HEK293 (cell line): ENCODE measurements at regions not wholly inside any gene's neighbourhood (a gene's known extent, or its start where the extent isn't known, plus 50 kb on each side); places are given as distances from the start of the nearest gene placed in this dataset.

Experiments used
- CTCF ChIA-PET: fragments of 350-600 bp; formaldehyde crosslinking; extraction: SDS; loops from one replicate; lab custom pipeline; 2021; ENCODE audit warnings: antibody characterized with exemption; lab: Yijun Ruan, JAX
- POLR2A ChIA-PET: fragments of 300-600 bp; formaldehyde crosslinking; extraction: SDS; loops from one replicate; lab custom pipeline; 2020; ENCODE audit warnings: antibody characterized with exemption, inconsistent platforms; lab: Yijun Ruan, JAX
- H3K27ac ChIP-seq: fragments of 200-500 bp; sonication (Bioruptor generic); 2 replicates; pipeline ENCODE4 v1.5.1; 2014; ENCODE audit warnings: low read depth, low read length, control low read depth, inconsistent platforms; ENCODE audit errors: extremely low read depth
- H3K36me3 ChIP-seq, 2 experiments: fragments of 200-500 bp in 1 of 2; sonication (Bioruptor generic) in 1 of 2; 1 replicate in 1 of 2; 2 replicates in 1 of 2; pipeline ENCODE4 v1.5.1; 2014 to 2017; ENCODE audit warnings: inconsistent platforms in 2 of 2, low read length in 2 of 2; ENCODE audit not compliant: control insufficient read depth in 2 of 2, insufficient read depth in 1 of 2
- H3K4me1 ChIP-seq: fragments of 200-500 bp; sonication (Bioruptor generic); 2 replicates; pipeline ENCODE4 v1.5.1; 2014; ENCODE audit warnings: mild to moderate bottlenecking, low read length, inconsistent platforms; ENCODE audit not compliant: control insufficient read depth, insufficient read depth
- H3K4me3 ChIP-seq: 2 replicates; pipeline ENCODE4 v1.5.1; 2011; ENCODE audit warnings: low read depth, mild to moderate bottlenecking, control low read depth, low read length, moderate library complexity
- H3K9me3 ChIP-seq: fragments of 200-500 bp; sonication (Bioruptor generic); 2 replicates; pipeline ENCODE4 v1.5.1; 2014; ENCODE audit warnings: low read depth, low read length, inconsistent platforms; ENCODE audit not compliant: control insufficient read depth, insufficient read depth
- KLF10 ChIP-seq: fragments of 450-650 bp; IDR thresholded peaks from 2 replicates; pipeline ENCODE4 v1.5.1; 2018; ENCODE audit warnings: missing biosample characterization, mild to moderate bottlenecking, missing genetic modification characterization
- RBAK ChIP-seq: fragments of 450-650 bp; formaldehyde crosslinking; IDR thresholded peaks from 2 replicates; pipeline ENCODE4 v1.5.1; 2016; ENCODE audit warnings: missing biosample characterization, missing genetic modification characterization
- YY2 ChIP-seq: fragments of 450-650 bp; formaldehyde crosslinking; IDR thresholded peaks from 2 replicates; pipeline ENCODE4 v1.5.1; 2016; ENCODE audit warnings: missing biosample characterization, missing genetic modification characterization
- ZNF433 ChIP-seq: fragments of 450-650 bp; formaldehyde crosslinking; IDR thresholded peaks from 2 replicates; pipeline ENCODE4 v1.5.1; 2016; ENCODE audit warnings: missing biosample characterization, missing genetic modification characterization, low read depth
- ZNF560 ChIP-seq: fragments of 450-650 bp; formaldehyde crosslinking; IDR thresholded peaks from 2 replicates; pipeline ENCODE4 v1.5.1; 2017; ENCODE audit warnings: missing biosample characterization, missing genetic modification characterization, borderline replicate concordance
- ZNF585B ChIP-seq: fragments of 450-650 bp; formaldehyde crosslinking; IDR thresholded peaks from 2 replicates; pipeline ENCODE4 v1.5.1; 2016; ENCODE audit warnings: missing biosample characterization, missing genetic modification characterization
- ZNF626 ChIP-seq: fragments of 450-650 bp; sonication (Bioruptor Pico); formaldehyde crosslinking; IDR thresholded peaks from 2 replicates; pipeline ENCODE4 v1.5.1; 2018; ENCODE audit warnings: missing biosample characterization, missing genetic modification characterization, inconsistent platforms
- ZNF670 ChIP-seq: fragments of 450-650 bp; formaldehyde crosslinking; IDR thresholded peaks from 2 replicates; pipeline ENCODE4 v1.5.1; 2016; ENCODE audit warnings: missing biosample characterization, missing genetic modification characterization, low read depth
- ZNF677 ChIP-seq: fragments of 450-650 bp; IDR thresholded peaks from 2 replicates; pipeline ENCODE4 v1.5.0; 2018; ENCODE audit warnings: missing biosample characterization, mild to moderate bottlenecking, missing genetic modification characterization, moderate library complexity
- ZNF747 ChIP-seq: fragments of 450-650 bp; formaldehyde crosslinking; IDR thresholded peaks from 2 replicates; pipeline ENCODE4 v1.5.1; 2016; ENCODE audit warnings: missing biosample characterization, missing genetic modification characterization
- ZNF776 ChIP-seq: fragments of 450-650 bp; formaldehyde crosslinking; IDR thresholded peaks from 2 replicates; pipeline ENCODE4 v1.5.0; 2017; ENCODE audit warnings: missing biosample characterization, missing genetic modification characterization, borderline replicate concordance
- ZNF785 ChIP-seq: fragments of 450-650 bp; formaldehyde crosslinking; IDR thresholded peaks from 2 replicates; pipeline ENCODE4 v1.5.1; 2016; ENCODE audit warnings: missing biosample characterization, missing genetic modification characterization
- ZNF837 ChIP-seq: fragments of 450-650 bp; formaldehyde crosslinking; IDR thresholded peaks from 2 replicates; pipeline ENCODE4 v1.5.1; 2016; ENCODE audit warnings: missing biosample characterization, missing genetic modification characterization
- TF ChIP-seq, protein P1 (sequence below): fragments of 450-650 bp; formaldehyde crosslinking; IDR thresholded peaks from 2 replicates; pipeline ENCODE4 v1.5.1; 2017; ENCODE audit warnings: missing biosample characterization, missing genetic modification characterization
- TF ChIP-seq, protein P2 (sequence below): fragments of 450-650 bp; formaldehyde crosslinking; conservative IDR thresholded peaks from 2 replicates; pipeline ENCODE4 v1.5.1; 2016; ENCODE audit warnings: low read depth, missing biosample characterization, missing genetic modification characterization
- TF ChIP-seq, protein P3 (sequence below): fragments of 450-650 bp; formaldehyde crosslinking; IDR thresholded peaks from 2 replicates; pipeline ENCODE4 v1.5.1; 2016; ENCODE audit warnings: missing biosample characterization, missing genetic modification characterization, low read depth
- TF ChIP-seq, protein P4 (sequence below): sonication (generic); formaldehyde crosslinking; IDR thresholded peaks from 2 replicates; pipeline ENCODE4 v1.8.1; 2022; ENCODE audit warnings: mild to moderate bottlenecking, moderate library complexity, missing genetic modification reagents
- TF ChIP-seq, protein P5 (sequence below): fragments of 450-650 bp; formaldehyde crosslinking; IDR thresholded peaks from 2 replicates; pipeline ENCODE4 v1.5.1; 2016; ENCODE audit warnings: missing biosample characterization, missing genetic modification characterization

DNA sequence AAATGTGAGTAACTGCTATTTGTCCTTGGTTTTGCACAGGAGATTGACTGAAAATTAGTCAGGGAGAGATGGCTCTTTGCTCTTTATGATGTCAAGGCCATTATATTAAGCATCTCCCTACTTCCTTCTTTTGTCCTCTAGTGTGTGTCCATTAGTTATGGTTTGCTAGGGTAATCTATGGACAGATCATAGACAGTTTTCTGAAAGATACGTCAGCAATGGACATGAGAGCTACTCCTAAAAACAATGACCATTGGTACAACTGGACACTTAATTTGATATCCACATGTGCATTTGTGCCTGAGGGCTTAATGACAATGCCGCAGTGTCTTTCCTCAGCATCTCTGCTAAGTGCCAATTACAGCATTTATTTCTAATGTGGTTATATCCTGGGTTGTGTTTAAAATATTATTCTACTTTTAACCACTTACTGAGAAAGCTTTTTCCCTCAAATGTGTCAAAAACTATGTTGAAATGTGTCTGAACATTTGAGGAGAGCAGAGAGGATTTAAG lies 218.2 kb upstream of the RFX3 start (continued):
- TF ChIP-seq, protein P1, sequence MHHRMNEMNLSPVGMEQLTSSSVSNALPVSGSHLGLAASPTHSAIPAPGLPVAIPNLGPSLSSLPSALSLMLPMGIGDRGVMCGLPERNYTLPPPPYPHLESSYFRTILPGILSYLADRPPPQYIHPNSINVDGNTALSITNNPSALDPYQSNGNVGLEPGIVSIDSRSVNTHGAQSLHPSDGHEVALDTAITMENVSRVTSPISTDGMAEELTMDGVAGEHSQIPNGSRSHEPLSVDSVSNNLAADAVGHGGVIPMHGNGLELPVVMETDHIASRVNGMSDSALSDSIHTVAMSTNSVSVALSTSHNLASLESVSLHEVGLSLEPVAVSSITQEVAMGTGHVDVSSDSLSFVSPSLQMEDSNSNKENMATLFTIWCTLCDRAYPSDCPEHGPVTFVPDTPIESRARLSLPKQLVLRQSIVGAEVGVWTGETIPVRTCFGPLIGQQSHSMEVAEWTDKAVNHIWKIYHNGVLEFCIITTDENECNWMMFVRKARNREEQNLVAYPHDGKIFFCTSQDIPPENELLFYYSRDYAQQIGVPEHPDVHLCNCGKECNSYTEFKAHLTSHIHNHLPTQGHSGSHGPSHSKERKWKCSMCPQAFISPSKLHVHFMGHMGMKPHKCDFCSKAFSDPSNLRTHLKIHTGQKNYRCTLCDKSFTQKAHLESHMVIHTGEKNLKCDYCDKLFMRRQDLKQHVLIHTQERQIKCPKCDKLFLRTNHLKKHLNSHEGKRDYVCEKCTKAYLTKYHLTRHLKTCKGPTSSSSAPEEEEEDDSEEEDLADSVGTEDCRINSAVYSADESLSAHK (tag by site-specific recombination) = no peak
- TF ChIP-seq ZNF677 (tag by site-specific recombination) = no peak

DNA sequence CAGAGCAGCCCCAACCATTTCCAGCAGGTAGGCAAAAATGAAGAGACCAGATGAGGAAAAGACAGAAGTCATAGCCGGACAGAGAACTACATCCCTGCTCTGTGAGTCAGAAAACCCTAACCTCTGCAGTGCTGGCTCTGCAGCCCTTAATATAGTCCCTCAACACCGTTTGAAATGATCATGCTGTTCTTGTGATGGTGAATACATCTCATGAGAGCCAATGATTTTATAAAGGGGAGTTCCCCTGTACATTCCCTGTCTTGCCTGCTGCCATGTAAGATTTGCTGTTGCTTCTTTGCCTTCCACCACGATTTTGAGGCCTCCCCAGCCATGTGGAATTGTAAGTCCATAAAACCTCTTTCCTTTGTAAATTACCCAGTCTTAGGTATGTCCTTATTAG lies 216.8 kb upstream of the RFX3 start:
- no peak overlapping the region for H3K27ac ChIP-seq
- TF ChIP-seq, protein P2, sequence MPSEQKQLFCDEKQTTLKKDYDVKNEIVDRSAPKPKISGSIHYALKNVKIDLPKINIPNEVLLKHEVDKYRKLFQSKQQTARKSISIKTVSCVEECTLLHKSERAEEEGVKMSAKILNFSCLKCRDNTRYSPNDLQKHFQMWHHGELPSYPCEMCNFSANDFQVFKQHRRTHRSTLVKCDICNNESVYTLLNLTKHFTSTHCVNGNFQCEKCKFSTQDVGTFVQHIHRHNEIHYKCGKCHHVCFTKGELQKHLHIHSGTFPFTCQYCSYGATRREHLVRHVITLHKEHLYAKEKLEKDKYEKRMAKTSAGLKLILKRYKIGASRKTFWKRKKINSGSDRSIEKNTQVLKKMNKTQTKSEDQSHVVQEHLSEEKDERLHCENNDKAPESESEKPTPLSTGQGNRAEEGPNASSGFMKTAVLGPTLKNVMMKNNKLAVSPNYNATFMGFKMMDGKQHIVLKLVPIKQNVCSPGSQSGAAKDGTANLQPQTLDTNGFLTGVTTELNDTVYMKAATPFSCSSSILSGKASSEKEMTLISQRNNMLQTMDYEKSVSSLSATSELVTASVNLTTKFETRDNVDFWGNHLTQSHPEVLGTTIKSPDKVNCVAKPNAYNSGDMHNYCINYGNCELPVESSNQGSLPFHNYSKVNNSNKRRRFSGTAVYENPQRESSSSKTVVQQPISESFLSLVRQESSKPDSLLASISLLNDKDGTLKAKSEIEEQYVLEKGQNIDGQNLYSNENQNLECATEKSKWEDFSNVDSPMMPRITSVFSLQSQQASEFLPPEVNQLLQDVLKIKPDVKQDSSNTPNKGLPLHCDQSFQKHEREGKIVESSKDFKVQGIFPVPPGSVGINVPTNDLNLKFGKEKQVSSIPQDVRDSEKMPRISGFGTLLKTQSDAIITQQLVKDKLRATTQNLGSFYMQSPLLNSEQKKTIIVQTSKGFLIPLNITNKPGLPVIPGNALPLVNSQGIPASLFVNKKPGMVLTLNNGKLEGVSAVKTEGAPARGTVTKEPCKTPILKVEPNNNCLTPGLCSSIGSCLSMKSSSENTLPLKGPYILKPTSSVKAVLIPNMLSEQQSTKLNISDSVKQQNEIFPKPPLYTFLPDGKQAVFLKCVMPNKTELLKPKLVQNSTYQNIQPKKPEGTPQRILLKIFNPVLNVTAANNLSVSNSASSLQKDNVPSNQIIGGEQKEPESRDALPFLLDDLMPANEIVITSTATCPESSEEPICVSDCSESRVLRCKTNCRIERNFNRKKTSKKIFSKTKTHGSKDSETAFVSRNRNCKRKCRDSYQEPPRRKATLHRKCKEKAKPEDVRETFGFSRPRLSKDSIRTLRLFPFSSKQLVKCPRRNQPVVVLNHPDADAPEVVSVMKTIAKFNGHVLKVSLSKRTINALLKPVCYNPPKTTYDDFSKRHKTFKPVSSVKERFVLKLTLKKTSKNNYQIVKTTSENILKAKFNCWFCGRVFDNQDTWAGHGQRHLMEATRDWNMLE = no peak
- no peak for TF ChIP-seq KLF10 (tag by site-specific recombination)
- TF ChIP-seq YY2 (tag by site-specific recombination) = no peak
- TF ChIP-seq ZNF433 (tag by site-specific recombination) = no peak
- TF ChIP-seq ZNF776 (tag by site-specific recombination) = no peak
- TF ChIP-seq ZNF560 (tag by site-specific recombination) = no peak
- TF ChIP-seq, protein P3, sequence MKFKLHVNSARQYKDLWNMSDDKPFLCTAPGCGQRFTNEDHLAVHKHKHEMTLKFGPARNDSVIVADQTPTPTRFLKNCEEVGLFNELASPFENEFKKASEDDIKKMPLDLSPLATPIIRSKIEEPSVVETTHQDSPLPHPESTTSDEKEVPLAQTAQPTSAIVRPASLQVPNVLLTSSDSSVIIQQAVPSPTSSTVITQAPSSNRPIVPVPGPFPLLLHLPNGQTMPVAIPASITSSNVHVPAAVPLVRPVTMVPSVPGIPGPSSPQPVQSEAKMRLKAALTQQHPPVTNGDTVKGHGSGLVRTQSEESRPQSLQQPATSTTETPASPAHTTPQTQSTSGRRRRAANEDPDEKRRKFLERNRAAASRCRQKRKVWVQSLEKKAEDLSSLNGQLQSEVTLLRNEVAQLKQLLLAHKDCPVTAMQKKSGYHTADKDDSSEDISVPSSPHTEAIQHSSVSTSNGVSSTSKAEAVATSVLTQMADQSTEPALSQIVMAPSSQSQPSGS (tag by site-specific recombination) = no peak
- TF ChIP-seq, protein P4, sequence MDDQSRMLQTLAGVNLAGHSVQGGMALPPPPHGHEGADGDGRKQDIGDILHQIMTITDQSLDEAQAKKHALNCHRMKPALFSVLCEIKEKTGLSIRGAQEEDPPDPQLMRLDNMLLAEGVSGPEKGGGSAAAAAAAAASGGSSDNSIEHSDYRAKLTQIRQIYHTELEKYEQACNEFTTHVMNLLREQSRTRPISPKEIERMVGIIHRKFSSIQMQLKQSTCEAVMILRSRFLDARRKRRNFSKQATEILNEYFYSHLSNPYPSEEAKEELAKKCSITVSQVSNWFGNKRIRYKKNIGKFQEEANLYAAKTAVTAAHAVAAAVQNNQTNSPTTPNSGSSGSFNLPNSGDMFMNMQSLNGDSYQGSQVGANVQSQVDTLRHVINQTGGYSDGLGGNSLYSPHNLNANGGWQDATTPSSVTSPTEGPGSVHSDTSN (CRISPR knock-in tag) = no peak
- TF ChIP-seq ZNF626 (tag by site-specific recombination) = no peak
- no peak overlapping the region for H3K4me3 ChIP-seq
- no peaks in the 10 kb centered on the region for H3K4me1 ChIP-seq
- no peaks in the 10 kb centered on the region for H3K36me3 ChIP-seq
- POLR2A ChIA-PET = no interaction called here
- CTCF ChIA-PET = interaction anchor here (0.7 kb wide), 1 partner anchor 24 kb away, joined by 4 read pairs; no protein-coding TSS in a partner anchor
- no peaks in the 10 kb centered on the region for H3K9me3 ChIP-seq

DNA sequence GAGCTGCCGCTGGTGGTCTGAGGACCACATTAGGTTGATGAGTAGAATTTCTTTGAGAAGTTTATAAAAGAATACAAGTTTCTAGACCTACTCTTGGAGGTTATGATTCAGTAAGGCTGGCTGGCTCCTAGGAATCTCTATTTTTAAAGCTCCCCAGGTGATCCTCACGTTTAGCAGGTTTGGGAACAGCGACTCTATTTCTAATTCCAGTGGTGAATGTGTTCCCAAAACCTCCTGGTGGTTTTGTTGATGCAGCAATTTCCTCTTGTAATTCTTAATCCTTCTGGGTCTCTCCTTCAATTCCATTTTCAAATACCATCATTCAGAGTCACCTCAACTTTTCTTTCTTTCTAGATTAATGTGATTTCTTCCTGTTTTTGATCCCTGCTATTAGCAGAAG lies 215.9 kb upstream of the RFX3 start:
- CTCF ChIA-PET = interaction anchor here (0.6 to 0.7 kb wide), 2 partner anchors 20 to 23 kb away, joined by 3 to 4 read pairs; no protein-coding TSS in a partner anchor
- no peak overlapping the region for H3K27ac ChIP-seq
- H3K4me3 ChIP-seq = no peak overlapping the region
- POLR2A ChIA-PET = no interaction called here
- no peaks in the 10 kb centered on the region for H3K9me3 ChIP-seq
- no peaks in the 10 kb centered on the region for H3K36me3 ChIP-seq
- TF ChIP-seq, protein P5, sequence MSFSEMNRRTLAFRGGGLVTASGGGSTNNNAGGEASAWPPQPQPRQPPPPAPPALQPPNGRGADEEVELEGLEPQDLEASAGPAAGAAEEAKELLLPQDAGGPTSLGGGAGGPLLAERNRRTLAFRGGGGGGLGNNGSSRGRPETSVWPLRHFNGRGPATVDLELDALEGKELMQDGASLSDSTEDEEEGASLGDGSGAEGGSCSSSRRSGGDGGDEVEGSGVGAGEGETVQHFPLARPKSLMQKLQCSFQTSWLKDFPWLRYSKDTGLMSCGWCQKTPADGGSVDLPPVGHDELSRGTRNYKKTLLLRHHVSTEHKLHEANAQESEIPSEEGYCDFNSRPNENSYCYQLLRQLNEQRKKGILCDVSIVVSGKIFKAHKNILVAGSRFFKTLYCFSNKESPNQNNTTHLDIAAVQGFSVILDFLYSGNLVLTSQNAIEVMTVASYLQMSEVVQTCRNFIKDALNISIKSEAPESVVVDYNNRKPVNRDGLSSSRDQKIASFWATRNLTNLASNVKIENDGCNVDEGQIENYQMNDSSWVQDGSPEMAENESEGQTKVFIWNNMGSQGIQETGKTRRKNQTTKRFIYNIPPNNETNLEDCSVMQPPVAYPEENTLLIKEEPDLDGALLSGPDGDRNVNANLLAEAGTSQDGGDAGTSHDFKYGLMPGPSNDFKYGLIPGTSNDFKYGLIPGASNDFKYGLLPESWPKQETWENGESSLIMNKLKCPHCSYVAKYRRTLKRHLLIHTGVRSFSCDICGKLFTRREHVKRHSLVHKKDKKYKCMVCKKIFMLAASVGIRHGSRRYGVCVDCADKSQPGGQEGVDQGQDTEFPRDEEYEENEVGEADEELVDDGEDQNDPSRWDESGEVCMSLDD (tag by site-specific recombination) = no peak
- TF ChIP-seq ZNF837 (tag by site-specific recombination) = no peak
- no peak for TF ChIP-seq ZNF670
- no peak for TF ChIP-seq ZNF585B (tag by site-specific recombination)
- no peak for TF ChIP-seq ZNF785 (tag by site-specific recombination)
- no peak for TF ChIP-seq RBAK (tag by site-specific recombination)
- TF ChIP-seq ZNF747 = no peak
- H3K4me1 ChIP-seq = no peaks in the 10 kb centered on the region
